ENCODE measurements at regions not wholly inside any gene's neighbourhood (a gene's known extent, or its start where the extent isn't known, plus 50 kb on each side); places are given as distances from the start of the nearest gene placed in this dataset.

GRCh38 chr18:8928847-8929780 is 173.4 kb upstream of the NDUFV2 start (continued):
- TF ChIP-seq, protein P1, sequence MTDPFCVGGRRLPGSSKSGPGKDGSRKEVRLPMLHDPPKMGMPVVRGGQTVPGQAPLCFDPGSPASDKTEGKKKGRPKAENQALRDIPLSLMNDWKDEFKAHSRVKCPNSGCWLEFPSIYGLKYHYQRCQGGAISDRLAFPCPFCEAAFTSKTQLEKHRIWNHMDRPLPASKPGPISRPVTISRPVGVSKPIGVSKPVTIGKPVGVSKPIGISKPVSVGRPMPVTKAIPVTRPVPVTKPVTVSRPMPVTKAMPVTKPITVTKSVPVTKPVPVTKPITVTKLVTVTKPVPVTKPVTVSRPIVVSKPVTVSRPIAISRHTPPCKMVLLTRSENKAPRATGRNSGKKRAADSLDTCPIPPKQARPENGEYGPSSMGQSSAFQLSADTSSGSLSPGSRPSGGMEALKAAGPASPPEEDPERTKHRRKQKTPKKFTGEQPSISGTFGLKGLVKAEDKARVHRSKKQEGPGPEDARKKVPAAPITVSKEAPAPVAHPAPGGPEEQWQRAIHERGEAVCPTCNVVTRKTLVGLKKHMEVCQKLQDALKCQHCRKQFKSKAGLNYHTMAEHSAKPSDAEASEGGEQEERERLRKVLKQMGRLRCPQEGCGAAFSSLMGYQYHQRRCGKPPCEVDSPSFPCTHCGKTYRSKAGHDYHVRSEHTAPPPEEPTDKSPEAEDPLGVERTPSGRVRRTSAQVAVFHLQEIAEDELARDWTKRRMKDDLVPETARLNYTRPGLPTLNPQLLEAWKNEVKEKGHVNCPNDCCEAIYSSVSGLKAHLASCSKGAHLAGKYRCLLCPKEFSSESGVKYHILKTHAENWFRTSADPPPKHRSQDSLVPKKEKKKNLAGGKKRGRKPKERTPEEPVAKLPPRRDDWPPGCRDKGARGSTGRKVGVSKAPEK (CRISPR knock-in tag; IDR thresholded peaks at IDR 0.05; ENCODE audit: borderline replicate concordance), result no peak
- TF ChIP-seq SMAD1 (CRISPR knock-in tag; IDR thresholded peaks at IDR 0.05; ENCODE audit: borderline replicate concordance, low read depth) (no peak), ZMAT3 (CRISPR knock-in tag; conservative IDR thresholded peaks at IDR 0.05) (no peak), SNAPC2 (CRISPR knock-in tag; IDR thresholded peaks at IDR 0.05) (no peak), NFYC (CRISPR knock-in tag; IDR thresholded peaks at IDR 0.05) (no peak), PRPF4 (IDR thresholded peaks at IDR 0.05; ENCODE audit: low read depth, low read length, poor library complexity, severe bottlenecking) (no peak), SRSF4 (IDR thresholded peaks at IDR 0.05; ENCODE audit: low read depth, low read length, poor library complexity, severe bottlenecking) (no peak), ZNF256 (CRISPR knock-in tag; conservative IDR thresholded peaks at IDR 0.05) (no peak), CREM (IDR thresholded peaks at IDR 0.05) (no peak), CREM (CRISPR knock-in tag; IDR thresholded peaks at IDR 0.05) (no peak), E2F1 (CRISPR knock-in tag; IDR thresholded peaks at IDR 0.05) (no peak)
